IMR-90 (cell line): ENCODE measurements at regions not wholly inside any gene's neighbourhood (a gene's known extent, or its start where the extent isn't known, plus 50 kb on each side); places are given as distances from the start of the nearest gene placed in this dataset.

Experiments
- ATAC-seq: fragments of 200-7000 bp; cut with Tn5 transposase; 2 replicates; pipeline ENCODE4 v1.9.1; 2020; ENCODE audit warnings: low read depth, mild to moderate bottlenecking, moderate library complexity
- BruUV-seq: library from RNA; stranded (reverse); fragments of 400-500 nt; replicated peaks from 2 replicates; lab custom pipeline; 2021; lab: Mats Ljungman, UMichigan
- CTCF ChIA-PET: fragments of 300-600 bp; formaldehyde crosslinking; extraction: SDS; loops from one replicate; lab custom pipeline; 2021; ENCODE audit warnings: antibody characterized with exemption; lab: Yijun Ruan, JAX
- POLR2A ChIA-PET: fragments of 300-600 bp; sonication (Branson Sonifier 250); formaldehyde crosslinking; loops from one replicate; lab custom pipeline; 2022; ENCODE audit warnings: antibody characterized with exemption; ENCODE audit not compliant: unreplicated experiment; lab: Charles Lee
- DNase-seq: peaks from one replicate; pipeline ENCODE4 v3.0.0; 2013
- H2AFZ ChIP-seq: replicated peaks from 2 replicates; pipeline ENCODE3; 2013; ENCODE audit warnings: low read length, mild to moderate bottlenecking; ENCODE audit not compliant: poor library complexity
- H2AK5ac ChIP-seq: 2 replicates; pipeline ENCODE4 v1.6.1; 2013; ENCODE audit warnings: low read depth, low read length, inconsistent platforms
- H2AK9ac ChIP-seq: replicated peaks from 2 replicates; pipeline ENCODE3; 2013; ENCODE audit warnings: mild to moderate bottlenecking, low read depth, low read length, moderate library complexity; ENCODE audit not compliant: poor library complexity
- H2BK120ac ChIP-seq: 2 replicates; pipeline ENCODE4 v1.6.1; 2013; ENCODE audit warnings: low read depth, low read length, inconsistent platforms
- H2BK15ac ChIP-seq: 3 replicates; pipeline ENCODE4 v1.6.1; 2013; ENCODE audit warnings: low read depth, low read length, inconsistent platforms
- H2BK20ac ChIP-seq: 2 replicates; pipeline ENCODE4 v1.6.1; 2013; ENCODE audit warnings: low read depth, mild to moderate bottlenecking, inconsistent platforms, low read length, moderate library complexity
- H2BK5ac ChIP-seq: 2 replicates; pipeline ENCODE4 v1.6.1; 2013; ENCODE audit warnings: mild to moderate bottlenecking, low read depth, low read length, inconsistent platforms; ENCODE audit not compliant: poor library complexity, severe bottlenecking
- H3K14ac ChIP-seq: replicated peaks from 2 replicates; pipeline ENCODE4 v1.6.1; 2013; ENCODE audit warnings: low read depth, low read length, inconsistent platforms
- H3K18ac ChIP-seq: 2 replicates; pipeline ENCODE4 v1.6.1; 2013; ENCODE audit warnings: low read depth, low read length, control low read depth
- H3K23ac ChIP-seq: 2 replicates; pipeline ENCODE4 v1.6.1; 2013; ENCODE audit warnings: low read depth, low read length, inconsistent platforms
- H3K27ac ChIP-seq: 2 replicates; pipeline ENCODE4 v1.5.1; 2013; ENCODE audit warnings: mild to moderate bottlenecking, control low read depth, low read length; ENCODE audit not compliant: insufficient read depth
- H3K27me3 ChIP-seq: 2 replicates; pipeline ENCODE4 v1.6.1; 2013; ENCODE audit warnings: low read length; ENCODE audit not compliant: control insufficient read depth, insufficient read depth
- H3K36me3 ChIP-seq: 2 replicates; pipeline ENCODE4 v1.6.1; 2013; ENCODE audit warnings: low read length, mixed read lengths; ENCODE audit not compliant: control insufficient read depth, insufficient read depth
- H3K4ac ChIP-seq: 2 replicates; pipeline ENCODE4 v1.6.1; 2013; ENCODE audit warnings: low read depth, low read length, inconsistent platforms
- H3K4me1 ChIP-seq: 2 replicates; pipeline ENCODE4 v1.6.1; 2013; ENCODE audit warnings: low read length, mixed read lengths; ENCODE audit not compliant: control insufficient read depth, insufficient read depth
- H3K4me2 ChIP-seq: 2 replicates; pipeline ENCODE4 v1.6.1; 2013; ENCODE audit warnings: low read depth, mild to moderate bottlenecking, control low read depth, low read length, moderate library complexity
- H3K4me3 ChIP-seq: 2 replicates; pipeline ENCODE4 v1.5.1; 2013; ENCODE audit warnings: low read depth, mild to moderate bottlenecking, control low read depth, low read length, moderate library complexity; ENCODE audit not compliant: insufficient read depth
- H3K56ac ChIP-seq: 2 replicates; pipeline ENCODE4 v1.6.1; 2013; ENCODE audit warnings: low read length, inconsistent platforms; ENCODE audit not compliant: insufficient read depth; ENCODE audit errors: extremely low read depth
- H3K79me1 ChIP-seq, 2 experiments: 2 replicates each; pipeline ENCODE4 v1.6.1; 2013; ENCODE audit warnings: low read length in 2 of 2, inconsistent platforms in 1 of 2, low read depth in 1 of 2
- H3K9ac ChIP-seq: 2 replicates; pipeline ENCODE4 v1.6.1; 2013; ENCODE audit warnings: low read depth, low read length, control low read depth
- H3K9me1 ChIP-seq: 2 replicates; pipeline ENCODE4 v1.6.1; 2013; ENCODE audit warnings: low read length, inconsistent platforms; ENCODE audit not compliant: insufficient read depth
- H3K9me3 ChIP-seq: 2 replicates; pipeline ENCODE4 v1.6.1; 2013; ENCODE audit warnings: low read length; ENCODE audit not compliant: control insufficient read depth, insufficient read depth
- H4K20me1 ChIP-seq: 2 replicates; pipeline ENCODE4 v1.6.1; 2013; ENCODE audit warnings: low read length, inconsistent platforms; ENCODE audit not compliant: insufficient read depth
- H4K5ac ChIP-seq: 2 replicates; pipeline ENCODE4 v1.6.1; 2013; ENCODE audit warnings: mild to moderate bottlenecking, low read depth, low read length, control low read depth
- H4K8ac ChIP-seq, 2 experiments: 2 replicates each; pipeline ENCODE4 v1.6.1; 2013; ENCODE audit warnings: low read depth in 2 of 2, low read length in 2 of 2, control low read depth in 1 of 2, inconsistent platforms in 1 of 2
- H4K91ac ChIP-seq: 2 replicates; pipeline ENCODE4 v1.6.1; 2013; ENCODE audit warnings: low read depth, low read length, inconsistent platforms; ENCODE audit not compliant: insufficient read depth
- CEBPB ChIP-seq: IDR thresholded peaks from 2 replicates; pipeline ENCODE4 v1.6.1; 2012; ENCODE audit warnings: low read depth, low read length, improper control_type of control experiment
- ELK1 ChIP-seq: fragments of 150-350 bp; IDR thresholded peaks from 2 replicates; pipeline ENCODE4 v1.6.1; 2016; ENCODE audit warnings: low read depth, mild to moderate bottlenecking, low read length, moderate library complexity, borderline replicate concordance
- FOS ChIP-seq: fragments of 150-350 bp; IDR thresholded peaks from 2 replicates; pipeline ENCODE4 v1.6.1; 2016; ENCODE audit warnings: low read depth, low read length
- MAFK ChIP-seq: IDR thresholded peaks from 2 replicates; pipeline ENCODE4 v1.6.1; 2012; ENCODE audit warnings: low read depth, low read length, improper control_type of control experiment
- MXI1 ChIP-seq: IDR thresholded peaks from 2 replicates; pipeline ENCODE4 v1.6.1; 2012; ENCODE audit warnings: low read depth, mild to moderate bottlenecking, low read length, moderate library complexity, borderline replicate concordance
- NFE2L2 ChIP-seq: fragments of 150-350 bp; IDR thresholded peaks from 2 replicates; pipeline ENCODE4 v1.6.1; 2016; ENCODE audit warnings: low read depth, mild to moderate bottlenecking, low read length
- POLR2A ChIP-seq: IDR thresholded peaks from 2 replicates; pipeline ENCODE4 v1.6.1; 2012; ENCODE audit warnings: mild to moderate bottlenecking, low read depth, low read length
- RAD21 ChIP-seq: IDR thresholded peaks from 2 replicates; pipeline ENCODE4 v1.6.1; 2012; ENCODE audit warnings: low read length, improper control_type of control experiment
- RCOR1 ChIP-seq: IDR thresholded peaks from 2 replicates; pipeline ENCODE4 v1.6.1; 2012; ENCODE audit warnings: mild to moderate bottlenecking, low read length, improper control_type of control experiment; ENCODE audit not compliant: insufficient replicate concordance
- RFX5 ChIP-seq: IDR thresholded peaks from 2 replicates; pipeline ENCODE4 v1.8.0; 2012; ENCODE audit warnings: low read depth, mild to moderate bottlenecking, low read length, moderate library complexity
- SMC3 ChIP-seq: fragments of 150-350 bp; IDR thresholded peaks from 2 replicates; pipeline ENCODE4 v1.6.1; 2016; ENCODE audit warnings: low read depth, mild to moderate bottlenecking, antibody characterized with exemption, low read length, moderate library complexity
- dilution Hi-C: fragments of 300-500 bp; cut with HindIII; formaldehyde crosslinking; loops from one replicate; pipeline ENCODE4 v1.14.3; 2018; ENCODE audit warnings: low sequenced_read_pairs; ENCODE audit not compliant: unreplicated experiment
- in situ Hi-C: fragments of 300-500 bp; cut with MboI; formaldehyde crosslinking; loops from 3 replicates; pipeline ENCODE4 v1.14.3; 2019; ENCODE audit warnings: low sequenced_read_pairs, inconsistent platforms, mixed read lengths
- intact Hi-C: fragments of 100-400 bp; cut with micrococcal nuclease; formaldehyde crosslinking; loops from 2 replicates; pipeline ENCODE4 v1.10.0; 2022
- TF ChIP-seq, protein P1 (sequence below): fragments of 150-350 bp; IDR thresholded peaks from 2 replicates; pipeline ENCODE4 v1.6.1; 2017; ENCODE audit warnings: mild to moderate bottlenecking, antibody characterized with exemption, low read length, low read depth
- TF ChIP-seq, protein P2 (sequence below): conservative IDR thresholded peaks from 2 replicates; pipeline ENCODE4 v1.5.1; 2012; ENCODE audit warnings: mild to moderate bottlenecking, low read depth, low read length, improper control_type of control experiment

- Histone ChIP-seq H3K27ac (no peak overlapping the region), H2AFZ (no peak overlapping the region), H3K4me2 (no peak overlapping the region), H4K91ac (no peak overlapping the region), H2AK9ac (no peak overlapping the region), H2BK120ac (no peak overlapping the region), H4K5ac (no peak overlapping the region), H4K8ac (no peak overlapping the region), H3K4me3 (no peak overlapping the region), H3K4me1 (no peaks in the 10 kb centered on the region), H3K79me1 (no peaks in the 10 kb centered on the region), H3K36me3 (no peaks in the 10 kb centered on the region), H2BK20ac (no peak overlapping the region), H3K4ac (no peak overlapping the region), H4K20me1 (no peaks in the 10 kb centered on the region), H3K23ac (no peak overlapping the region), H2AK5ac (no peak overlapping the region), H2BK15ac (no peak overlapping the region), H3K14ac (no peak overlapping the region), H2BK5ac (no peak overlapping the region), H3K27me3 (no peaks in the 10 kb centered on the region), H3K56ac (no peak overlapping the region), H3K9me1 (no peaks in the 10 kb centered on the region), H3K9me3 (no peaks in the 10 kb centered on the region), H3K9ac (no peak overlapping the region), H3K18ac (no peak overlapping the region)
- intact Hi-C loops, result no loop called here
- no TSS peak for BruUV-seq
- ATAC-seq (no peak), DNase-seq (no peak)
- TF ChIP-seq RFX5 (no peak), NFE2L2 (no peak), SMC3 (no peak), MAFK (no peak), RAD21 (no peak), FOS (no peak), MXI1 (no peak), RCOR1 (no peak), ELK1 (no peak), CEBPB (no peak), POLR2A (no peak)
- TF ChIP-seq, protein P1, sequence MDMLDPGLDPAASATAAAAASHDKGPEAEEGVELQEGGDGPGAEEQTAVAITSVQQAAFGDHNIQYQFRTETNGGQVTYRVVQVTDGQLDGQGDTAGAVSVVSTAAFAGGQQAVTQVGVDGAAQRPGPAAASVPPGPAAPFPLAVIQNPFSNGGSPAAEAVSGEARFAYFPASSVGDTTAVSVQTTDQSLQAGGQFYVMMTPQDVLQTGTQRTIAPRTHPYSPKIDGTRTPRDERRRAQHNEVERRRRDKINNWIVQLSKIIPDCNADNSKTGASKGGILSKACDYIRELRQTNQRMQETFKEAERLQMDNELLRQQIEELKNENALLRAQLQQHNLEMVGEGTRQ, result no peak
- TF ChIP-seq, protein P2, sequence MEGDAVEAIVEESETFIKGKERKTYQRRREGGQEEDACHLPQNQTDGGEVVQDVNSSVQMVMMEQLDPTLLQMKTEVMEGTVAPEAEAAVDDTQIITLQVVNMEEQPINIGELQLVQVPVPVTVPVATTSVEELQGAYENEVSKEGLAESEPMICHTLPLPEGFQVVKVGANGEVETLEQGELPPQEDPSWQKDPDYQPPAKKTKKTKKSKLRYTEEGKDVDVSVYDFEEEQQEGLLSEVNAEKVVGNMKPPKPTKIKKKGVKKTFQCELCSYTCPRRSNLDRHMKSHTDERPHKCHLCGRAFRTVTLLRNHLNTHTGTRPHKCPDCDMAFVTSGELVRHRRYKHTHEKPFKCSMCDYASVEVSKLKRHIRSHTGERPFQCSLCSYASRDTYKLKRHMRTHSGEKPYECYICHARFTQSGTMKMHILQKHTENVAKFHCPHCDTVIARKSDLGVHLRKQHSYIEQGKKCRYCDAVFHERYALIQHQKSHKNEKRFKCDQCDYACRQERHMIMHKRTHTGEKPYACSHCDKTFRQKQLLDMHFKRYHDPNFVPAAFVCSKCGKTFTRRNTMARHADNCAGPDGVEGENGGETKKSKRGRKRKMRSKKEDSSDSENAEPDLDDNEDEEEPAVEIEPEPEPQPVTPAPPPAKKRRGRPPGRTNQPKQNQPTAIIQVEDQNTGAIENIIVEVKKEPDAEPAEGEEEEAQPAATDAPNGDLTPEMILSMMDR, result no peak
- ChIA-PET CTCF (no interaction called here), POLR2A (no interaction called here)
- dilution Hi-C loops, result no loop called here
- in situ Hi-C loops, result no loop called here
Observed at GRCh38 chr4:81738891-81739290, 267.2 kb upstream of the RASGEF1B start.
